IMR-90 (cell line): ENCODE measurements at regions not wholly inside any gene's neighbourhood (a gene's known extent, or its start where the extent isn't known, plus 50 kb on each side); places are given as distances from the start of the nearest gene placed in this dataset.

Experiments used
- BHLHE40 ChIP-seq: fragments of 150-350 bp; IDR thresholded peaks from 2 replicates; pipeline ENCODE4 v1.6.1; 2016; ENCODE audit warnings: mild to moderate bottlenecking, low read depth, low read length
- CEBPB ChIP-seq: IDR thresholded peaks from 2 replicates; pipeline ENCODE4 v1.6.1; 2012; ENCODE audit warnings: low read depth, low read length, improper control_type of control experiment
- MAFK ChIP-seq: IDR thresholded peaks from 2 replicates; pipeline ENCODE4 v1.6.1; 2012; ENCODE audit warnings: low read depth, low read length, improper control_type of control experiment
- MAZ ChIP-seq: IDR thresholded peaks from 2 replicates; pipeline ENCODE4 v1.6.1; 2012; ENCODE audit warnings: low read depth, mild to moderate bottlenecking, low read length, improper control_type of control experiment, moderate library complexity, borderline replicate concordance
- MXI1 ChIP-seq: IDR thresholded peaks from 2 replicates; pipeline ENCODE4 v1.6.1; 2012; ENCODE audit warnings: low read depth, mild to moderate bottlenecking, low read length, moderate library complexity, borderline replicate concordance
- NFE2L2 ChIP-seq: fragments of 150-350 bp; IDR thresholded peaks from 2 replicates; pipeline ENCODE4 v1.6.1; 2016; ENCODE audit warnings: low read depth, mild to moderate bottlenecking, low read length
- POLR2A ChIP-seq: IDR thresholded peaks from 2 replicates; pipeline ENCODE4 v1.6.1; 2012; ENCODE audit warnings: mild to moderate bottlenecking, low read depth, low read length
- RAD21 ChIP-seq: IDR thresholded peaks from 2 replicates; pipeline ENCODE4 v1.6.1; 2012; ENCODE audit warnings: low read length, improper control_type of control experiment
- RFX5 ChIP-seq: IDR thresholded peaks from 2 replicates; pipeline ENCODE4 v1.8.0; 2012; ENCODE audit warnings: low read depth, mild to moderate bottlenecking, low read length, moderate library complexity
- SMC3 ChIP-seq: fragments of 150-350 bp; IDR thresholded peaks from 2 replicates; pipeline ENCODE4 v1.6.1; 2016; ENCODE audit warnings: low read depth, mild to moderate bottlenecking, antibody characterized with exemption, low read length, moderate library complexity
- TF ChIP-seq, protein P1 (sequence below): conservative IDR thresholded peaks from 2 replicates; pipeline ENCODE4 v1.5.1; 2012; ENCODE audit warnings: mild to moderate bottlenecking, low read depth, low read length, improper control_type of control experiment
- TF ChIP-seq, protein P2 (sequence below): fragments of 150-350 bp; IDR thresholded peaks from 2 replicates; pipeline ENCODE4 v1.6.1; 2016; ENCODE audit warnings: low read depth, mild to moderate bottlenecking, low read length, moderate library complexity, borderline replicate concordance
- TF ChIP-seq, protein P3 (sequence below): fragments of 150-350 bp; IDR thresholded peaks from 2 replicates; pipeline ENCODE4 v1.6.1; 2017; ENCODE audit warnings: mild to moderate bottlenecking, antibody characterized with exemption, low read length, low read depth

DNA sequence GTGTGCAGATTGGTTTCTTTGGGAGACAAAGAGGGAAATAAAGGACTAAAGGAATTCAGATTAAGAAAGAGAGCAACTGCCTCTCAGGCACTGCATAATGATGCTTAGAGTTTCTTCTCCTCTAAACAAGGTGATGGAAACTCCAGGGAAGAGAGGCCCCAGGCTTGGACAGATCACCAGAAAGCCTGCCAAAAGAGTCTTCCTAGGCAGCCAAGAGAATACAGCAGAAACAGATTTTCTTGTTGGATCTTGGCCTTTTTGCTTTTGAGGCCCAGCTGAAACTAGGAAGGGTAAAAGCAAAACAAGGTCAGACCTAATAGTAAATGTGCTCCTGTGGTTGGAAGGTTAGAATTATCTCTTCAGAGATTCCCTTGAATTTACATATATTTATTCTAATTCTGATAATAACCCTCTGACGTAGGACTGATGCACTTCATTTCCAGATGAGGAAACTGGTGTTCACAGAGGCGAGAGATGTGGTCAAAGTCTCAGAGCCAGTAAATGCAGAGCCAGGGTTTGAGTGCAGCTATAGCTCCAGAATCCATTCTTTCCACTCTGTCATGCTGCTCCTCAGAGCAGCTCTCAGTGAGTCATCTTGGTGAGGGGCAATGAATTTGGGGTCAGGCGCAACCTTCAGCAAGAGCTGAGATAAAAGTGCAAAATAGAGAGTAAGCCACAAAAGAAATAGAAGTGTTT lies 142.3 kb upstream of the FBXO11 start:
- TF ChIP-seq, protein P1, sequence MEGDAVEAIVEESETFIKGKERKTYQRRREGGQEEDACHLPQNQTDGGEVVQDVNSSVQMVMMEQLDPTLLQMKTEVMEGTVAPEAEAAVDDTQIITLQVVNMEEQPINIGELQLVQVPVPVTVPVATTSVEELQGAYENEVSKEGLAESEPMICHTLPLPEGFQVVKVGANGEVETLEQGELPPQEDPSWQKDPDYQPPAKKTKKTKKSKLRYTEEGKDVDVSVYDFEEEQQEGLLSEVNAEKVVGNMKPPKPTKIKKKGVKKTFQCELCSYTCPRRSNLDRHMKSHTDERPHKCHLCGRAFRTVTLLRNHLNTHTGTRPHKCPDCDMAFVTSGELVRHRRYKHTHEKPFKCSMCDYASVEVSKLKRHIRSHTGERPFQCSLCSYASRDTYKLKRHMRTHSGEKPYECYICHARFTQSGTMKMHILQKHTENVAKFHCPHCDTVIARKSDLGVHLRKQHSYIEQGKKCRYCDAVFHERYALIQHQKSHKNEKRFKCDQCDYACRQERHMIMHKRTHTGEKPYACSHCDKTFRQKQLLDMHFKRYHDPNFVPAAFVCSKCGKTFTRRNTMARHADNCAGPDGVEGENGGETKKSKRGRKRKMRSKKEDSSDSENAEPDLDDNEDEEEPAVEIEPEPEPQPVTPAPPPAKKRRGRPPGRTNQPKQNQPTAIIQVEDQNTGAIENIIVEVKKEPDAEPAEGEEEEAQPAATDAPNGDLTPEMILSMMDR = no peak
- no peak for TF ChIP-seq RFX5
- no peak for TF ChIP-seq POLR2A
- TF ChIP-seq, protein P2, sequence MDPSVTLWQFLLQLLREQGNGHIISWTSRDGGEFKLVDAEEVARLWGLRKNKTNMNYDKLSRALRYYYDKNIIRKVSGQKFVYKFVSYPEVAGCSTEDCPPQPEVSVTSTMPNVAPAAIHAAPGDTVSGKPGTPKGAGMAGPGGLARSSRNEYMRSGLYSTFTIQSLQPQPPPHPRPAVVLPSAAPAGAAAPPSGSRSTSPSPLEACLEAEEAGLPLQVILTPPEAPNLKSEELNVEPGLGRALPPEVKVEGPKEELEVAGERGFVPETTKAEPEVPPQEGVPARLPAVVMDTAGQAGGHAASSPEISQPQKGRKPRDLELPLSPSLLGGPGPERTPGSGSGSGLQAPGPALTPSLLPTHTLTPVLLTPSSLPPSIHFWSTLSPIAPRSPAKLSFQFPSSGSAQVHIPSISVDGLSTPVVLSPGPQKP = no peak
- no peak for TF ChIP-seq RAD21
- TF ChIP-seq, protein P3, sequence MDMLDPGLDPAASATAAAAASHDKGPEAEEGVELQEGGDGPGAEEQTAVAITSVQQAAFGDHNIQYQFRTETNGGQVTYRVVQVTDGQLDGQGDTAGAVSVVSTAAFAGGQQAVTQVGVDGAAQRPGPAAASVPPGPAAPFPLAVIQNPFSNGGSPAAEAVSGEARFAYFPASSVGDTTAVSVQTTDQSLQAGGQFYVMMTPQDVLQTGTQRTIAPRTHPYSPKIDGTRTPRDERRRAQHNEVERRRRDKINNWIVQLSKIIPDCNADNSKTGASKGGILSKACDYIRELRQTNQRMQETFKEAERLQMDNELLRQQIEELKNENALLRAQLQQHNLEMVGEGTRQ = no peak
- no peak for TF ChIP-seq CEBPB
- TF ChIP-seq SMC3 = no peak
- TF ChIP-seq NFE2L2 = no peak
- TF ChIP-seq MXI1 = no peak
- TF ChIP-seq MAZ = no peak
- TF ChIP-seq BHLHE40 = no peak
- TF ChIP-seq MAFK = no peak
